OCI-LY3 (cell line): ENCODE measurements at regions not wholly inside any gene's neighbourhood (a gene's known extent, or its start where the extent isn't known, plus 50 kb on each side); places are given as distances from the start of the nearest gene placed in this dataset.

Source experiments
- H2AFZ ChIP-seq: fragments of 200-600, 300-600 bp; shearing (Covaris generic); 2 replicates; pipeline ENCODE4 v1.6.0; 2014; ENCODE audit warnings: antibody characterized with exemption, low read depth, low read length
- H3K27ac ChIP-seq: fragments of 200-600, 300-600 bp; sonication (generic); 2 replicates; pipeline ENCODE4 v1.5.1; 2014; ENCODE audit warnings: mild to moderate bottlenecking, low read length, moderate library complexity, mixed read lengths
- H3K27me3 ChIP-seq: fragments of 200-600, 300-600 bp; sonication (generic); 2 replicates; pipeline ENCODE4 v1.6.1; 2014; ENCODE audit warnings: low read depth, low read length, mixed read lengths
- H3K36me3 ChIP-seq: fragments of 200-600, 300-600 bp; sonication (generic); replicated peaks from 2 replicates; pipeline ENCODE3; 2014; ENCODE audit warnings: low read depth, low read length, mixed read lengths
- H3K4me1 ChIP-seq: fragments of 300-600, 200-600 bp; sonication (generic); 2 replicates; pipeline ENCODE4 v1.6.1; 2014; ENCODE audit warnings: low read length, mixed read lengths
- H3K4me2 ChIP-seq: fragments of 200-600, 300-600 bp; sonication (generic); 2 replicates; pipeline ENCODE4 v1.6.1; 2014; ENCODE audit warnings: low read length, mixed read lengths
- H3K4me3 ChIP-seq: fragments of 300-600, 200-600 bp; sonication (generic); 2 replicates; pipeline ENCODE4 v1.5.1; 2014; ENCODE audit warnings: antibody characterized with exemption, mild to moderate bottlenecking, low read length, moderate library complexity
- H3K79me2 ChIP-seq: fragments of 300-600, 200-600 bp; shearing (Covaris generic); 2 replicates; pipeline ENCODE4 v1.6.1; 2014; ENCODE audit warnings: mild to moderate bottlenecking, low read length, mixed read lengths
- H3K9ac ChIP-seq: fragments of 300-600, 200-600 bp; shearing (Covaris generic); 2 replicates; pipeline ENCODE4 v1.6.0; 2014; ENCODE audit warnings: mild to moderate bottlenecking, low read length, moderate library complexity
- H3K9me3 ChIP-seq: fragments of 200-600, 300-600 bp; shearing (Covaris generic); 2 replicates; pipeline ENCODE4 v1.6.1; 2014; ENCODE audit warnings: low read length, mixed read lengths; ENCODE audit not compliant: insufficient read depth
- H4K20me1 ChIP-seq: fragments of 200-600, 300-600 bp; sonication (generic); 2 replicates; pipeline ENCODE4 v1.6.1; 2016; ENCODE audit warnings: low read length, mixed read lengths; ENCODE audit not compliant: insufficient read depth
- EZH2phosphoT487 ChIP-seq: fragments of 200-600 bp; shearing (Covaris generic); IDR thresholded peaks from 2 replicates; pipeline ENCODE4 v1.6.1; 2018; ENCODE audit warnings: antibody characterized with exemption, mixed run types, low read depth
- TF ChIP-seq, protein P1 (sequence below): fragments of 200-600, 300-600 bp; sonication (generic); IDR thresholded peaks from 2 replicates; pipeline ENCODE4 v1.5.1; 2014; ENCODE audit warnings: antibody characterized with exemption, low read length, low read depth

DNA sequence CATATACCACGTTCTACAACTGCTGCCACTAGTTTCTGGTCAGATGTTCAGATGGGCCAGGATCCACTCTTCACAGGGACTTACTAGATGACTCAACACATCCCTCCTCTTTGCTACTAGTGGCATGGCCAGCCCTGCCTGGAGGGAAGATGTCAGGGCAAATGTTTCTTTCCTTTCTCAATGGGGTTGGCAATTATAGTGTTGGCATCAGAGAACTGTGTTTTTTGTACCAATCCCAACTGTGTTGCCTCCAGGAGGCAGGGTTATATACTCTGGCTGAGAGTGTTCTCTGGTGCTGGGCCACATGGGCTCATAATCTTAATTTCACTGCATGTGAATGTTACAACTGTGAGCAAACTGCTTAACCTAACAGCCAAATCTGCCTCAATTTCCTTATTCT lies 69.9 kb upstream of the AVPR1A start:
- H3K27me3 ChIP-seq: no peaks in the 10 kb centered on the region
- no peaks in the 10 kb centered on the region for H3K9me3 ChIP-seq
- H4K20me1 ChIP-seq: no peaks in the 10 kb centered on the region
- no peak overlapping the region for H2AFZ ChIP-seq
- H3K36me3 ChIP-seq: no peaks in the 10 kb centered on the region
- no peak overlapping the region for H3K27ac ChIP-seq
- peaks cover 14% of the 10 kb centered on the region for H3K4me1 ChIP-seq
- no peak overlapping the region for H3K9ac ChIP-seq
- H3K4me3 ChIP-seq: no peak overlapping the region
- TF ChIP-seq, protein P1, sequence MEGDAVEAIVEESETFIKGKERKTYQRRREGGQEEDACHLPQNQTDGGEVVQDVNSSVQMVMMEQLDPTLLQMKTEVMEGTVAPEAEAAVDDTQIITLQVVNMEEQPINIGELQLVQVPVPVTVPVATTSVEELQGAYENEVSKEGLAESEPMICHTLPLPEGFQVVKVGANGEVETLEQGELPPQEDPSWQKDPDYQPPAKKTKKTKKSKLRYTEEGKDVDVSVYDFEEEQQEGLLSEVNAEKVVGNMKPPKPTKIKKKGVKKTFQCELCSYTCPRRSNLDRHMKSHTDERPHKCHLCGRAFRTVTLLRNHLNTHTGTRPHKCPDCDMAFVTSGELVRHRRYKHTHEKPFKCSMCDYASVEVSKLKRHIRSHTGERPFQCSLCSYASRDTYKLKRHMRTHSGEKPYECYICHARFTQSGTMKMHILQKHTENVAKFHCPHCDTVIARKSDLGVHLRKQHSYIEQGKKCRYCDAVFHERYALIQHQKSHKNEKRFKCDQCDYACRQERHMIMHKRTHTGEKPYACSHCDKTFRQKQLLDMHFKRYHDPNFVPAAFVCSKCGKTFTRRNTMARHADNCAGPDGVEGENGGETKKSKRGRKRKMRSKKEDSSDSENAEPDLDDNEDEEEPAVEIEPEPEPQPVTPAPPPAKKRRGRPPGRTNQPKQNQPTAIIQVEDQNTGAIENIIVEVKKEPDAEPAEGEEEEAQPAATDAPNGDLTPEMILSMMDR: no peak
- no peak for TF ChIP-seq EZH2phosphoT487
- no peaks in the 10 kb centered on the region for H3K79me2 ChIP-seq
- H3K4me2 ChIP-seq: no peak overlapping the region

DNA sequence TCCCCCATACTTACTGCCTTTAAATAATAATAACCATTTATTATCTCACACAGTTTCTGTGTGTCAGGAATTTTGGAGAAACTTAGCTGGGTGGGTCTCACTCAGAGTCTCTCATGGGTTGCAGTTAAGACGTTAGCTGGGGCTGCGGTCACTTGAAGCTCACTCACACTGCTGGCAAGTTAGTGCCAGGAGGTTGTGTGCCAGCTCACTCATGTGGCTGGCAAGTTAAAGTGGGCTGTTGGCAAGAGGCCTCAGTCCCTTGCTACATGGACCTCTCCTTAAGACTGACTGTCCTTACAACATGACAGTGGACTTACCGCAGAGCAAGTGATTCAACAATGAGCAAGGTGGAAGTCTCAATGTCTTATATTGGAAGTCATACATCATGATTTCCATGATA lies 61.3 kb upstream of the AVPR1A start:
- Histone ChIP-seq H3K9me3 (no peaks in the 10 kb centered on the region), H3K36me3 (no peaks in the 10 kb centered on the region), H2AFZ (no peak overlapping the region), H3K27me3 (no peaks in the 10 kb centered on the region), H4K20me1 (no peaks in the 10 kb centered on the region), H3K27ac (no peak overlapping the region), H3K9ac (no peak overlapping the region), H3K4me3 (no peak overlapping the region), H3K79me2 (no peaks in the 10 kb centered on the region), H3K4me2 (no peak overlapping the region), H3K4me1 (no peaks in the 10 kb centered on the region)
- TF ChIP-seq EZH2phosphoT487: no peak
- TF ChIP-seq, protein P1: no peak

DNA sequence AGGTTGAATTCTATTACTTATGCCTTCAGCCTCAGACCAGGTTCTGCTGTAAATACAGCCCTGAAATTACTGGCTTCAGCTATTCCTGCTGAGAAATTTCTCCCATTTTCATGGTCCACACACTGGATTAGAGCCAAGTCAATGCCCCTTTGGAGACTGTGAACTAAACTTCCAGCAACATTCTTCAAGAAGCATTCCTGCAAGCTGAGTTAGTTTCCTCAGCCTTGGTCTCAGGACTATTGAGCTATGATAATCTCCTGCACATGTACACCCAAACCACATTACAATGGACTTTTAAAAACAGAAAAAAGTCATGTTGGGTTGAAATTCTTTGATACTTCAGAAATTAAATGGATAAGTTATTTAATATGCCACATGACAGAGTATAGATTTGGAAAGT lies 58.0 kb upstream of the AVPR1A start:
- H3K79me2 ChIP-seq: no peaks in the 10 kb centered on the region
- no peaks in the 10 kb centered on the region for H3K4me1 ChIP-seq
- H2AFZ ChIP-seq: no peak overlapping the region
- TF ChIP-seq EZH2phosphoT487: no peak
- TF ChIP-seq, protein P1: no peak
- H3K9ac ChIP-seq: no peak overlapping the region
- H3K27me3 ChIP-seq: no peaks in the 10 kb centered on the region
- no peak overlapping the region for H3K4me2 ChIP-seq
- no peaks in the 10 kb centered on the region for H4K20me1 ChIP-seq
- H3K4me3 ChIP-seq: no peak overlapping the region
- no peaks in the 10 kb centered on the region for H3K36me3 ChIP-seq
- H3K27ac ChIP-seq: no peak overlapping the region
- no peaks in the 10 kb centered on the region for H3K9me3 ChIP-seq

DNA sequence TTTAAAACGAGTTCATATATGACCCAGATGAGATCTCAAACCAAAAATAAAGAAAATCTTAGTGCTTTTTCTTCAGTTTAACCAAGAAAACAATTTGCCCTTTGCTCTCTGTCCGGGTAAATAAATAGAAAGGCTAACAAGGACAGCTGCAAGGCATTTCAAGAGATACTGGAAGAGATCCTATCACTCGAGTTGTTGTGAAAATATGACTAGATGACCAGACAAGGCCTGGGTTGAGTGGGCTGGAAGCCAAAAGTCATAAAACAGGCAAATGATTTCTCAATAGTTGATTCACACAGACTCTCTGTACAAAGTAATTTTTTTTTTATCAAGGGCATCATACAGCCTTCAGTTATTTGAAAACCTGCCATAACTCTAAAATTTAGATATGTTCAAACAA lies 55.9 kb upstream of the AVPR1A start:
- H3K4me2 ChIP-seq: no peak overlapping the region
- no peaks in the 10 kb centered on the region for H3K79me2 ChIP-seq
- no peaks in the 10 kb centered on the region for H3K4me1 ChIP-seq
- TF ChIP-seq, protein P1: no peak
- TF ChIP-seq EZH2phosphoT487: no peak
- no peak overlapping the region for H3K27ac ChIP-seq
- no peaks in the 10 kb centered on the region for H3K27me3 ChIP-seq
- H3K9ac ChIP-seq: no peak overlapping the region
- no peaks in the 10 kb centered on the region for H3K9me3 ChIP-seq
- H3K4me3 ChIP-seq: no peak overlapping the region
- no peaks in the 10 kb centered on the region for H4K20me1 ChIP-seq
- no peak overlapping the region for H2AFZ ChIP-seq
- no peaks in the 10 kb centered on the region for H3K36me3 ChIP-seq
